ENCODE measurements at regions not wholly inside any gene's neighbourhood (a gene's known extent, or its start where the extent isn't known, plus 50 kb on each side); places are given as distances from the start of the nearest gene placed in this dataset.
A peak's percentile ranks its signal among the peaks of the same experiment; 100 is the strongest.
"Not testable (repeated sequence)": the region's sequence is repeated elsewhere in the genome, so short reads cannot be mapped to it uniquely, and the experiment has no call there.

- no peaks in the 10 kb centered on the region for H3K27me3 ChIP-seq (ENCODE audit: control insufficient read depth in 2 of 2, insufficient read depth in 2 of 2, low read length in 2 of 2)
- H3K4me3 ChIP-seq (ENCODE audit: low read length in 2 of 2) = no peak overlapping the region
- no peaks in the 10 kb centered on the region for H3K9me3 ChIP-seq (ENCODE audit: control insufficient read depth in 2 of 2, low read length in 2 of 2)
- no peaks in the 10 kb centered on the region for H3K36me3 ChIP-seq (ENCODE audit: control insufficient read depth in 2 of 2, insufficient read depth in 2 of 2, low read length in 2 of 2)
- H3K27ac ChIP-seq (ENCODE audit: low read depth in 2 of 2, low read length in 2 of 2) = no peak overlapping the region
- peaks cover 3 to 14% of the 10 kb centered on the region in 2 donors for H3K4me1 ChIP-seq (ENCODE audit: control insufficient read depth in 2 of 2, insufficient read depth in 2 of 2, low read length in 2 of 2)
- H3K9ac ChIP-seq (ENCODE audit: low read depth in 1 of 2, low read length in 2 of 2) = no peak overlapping the region
Measured at GRCh38 chr20:53778041-53778516, 184.4 kb upstream of the ZNF217 start.

DNA sequence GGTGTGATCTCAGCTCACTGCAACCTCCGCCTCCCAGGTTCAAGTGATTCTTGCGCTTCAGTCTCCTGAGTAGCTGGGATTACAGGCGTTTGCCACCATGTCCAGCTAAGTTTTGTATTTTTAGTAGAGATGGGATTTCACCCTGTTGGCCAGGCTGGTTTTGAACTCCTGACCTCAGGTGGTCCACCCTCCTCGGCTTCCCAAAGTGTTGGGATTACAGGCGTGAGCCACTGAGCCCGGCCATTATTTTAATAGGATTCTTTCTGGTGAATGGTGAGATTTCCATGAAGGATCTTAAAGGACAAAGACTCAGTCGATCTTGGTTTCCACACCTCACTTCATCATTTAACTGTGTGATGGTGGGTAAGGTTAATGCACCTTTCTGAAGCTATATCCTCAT is 183.8 kb upstream of the ZNF217 start:
- H3K9me3 ChIP-seq (ENCODE audit: control insufficient read depth in 2 of 2, low read length in 2 of 2); H3K27ac ChIP-seq (ENCODE audit: low read depth in 2 of 2, low read length in 2 of 2); H3K9ac ChIP-seq (ENCODE audit: low read depth in 1 of 2, low read length in 2 of 2); H3K4me3 ChIP-seq (ENCODE audit: low read length in 2 of 2); H3K27me3 ChIP-seq (ENCODE audit: control insufficient read depth in 2 of 2, insufficient read depth in 2 of 2, low read length in 2 of 2); H3K36me3 ChIP-seq (ENCODE audit: control insufficient read depth in 2 of 2, insufficient read depth in 2 of 2, low read length in 2 of 2): not testable (repeated sequence)
- H3K4me1 ChIP-seq (ENCODE audit: control insufficient read depth in 2 of 2, insufficient read depth in 2 of 2, low read length in 2 of 2) = peaks cover 3 to 14% of the 10 kb centered on the region in 2 donors

- Histone ChIP-seq H3K4me3 (ENCODE audit: low read length in 2 of 2) (no peak overlapping the region), H3K9me3 (ENCODE audit: control insufficient read depth in 2 of 2, low read length in 2 of 2) (no peaks in the 10 kb centered on the region), H3K27me3 (ENCODE audit: control insufficient read depth in 2 of 2, insufficient read depth in 2 of 2, low read length in 2 of 2) (no peaks in the 10 kb centered on the region), H3K9ac (ENCODE audit: low read depth in 1 of 2, low read length in 2 of 2) (no peak overlapping the region), H3K27ac (ENCODE audit: low read depth in 2 of 2, low read length in 2 of 2) (no peak overlapping the region), H3K4me1 (ENCODE audit: control insufficient read depth in 2 of 2, insufficient read depth in 2 of 2, low read length in 2 of 2) (peaks cover 3 to 14% of the 10 kb centered on the region in 2 donors), H3K36me3 (ENCODE audit: control insufficient read depth in 2 of 2, insufficient read depth in 2 of 2, low read length in 2 of 2) (no peaks in the 10 kb centered on the region)
Measured at GRCh38 chr20:53776858-53777257, 183.2 kb upstream of the ZNF217 start.

- no peaks in the 10 kb centered on the region for H3K36me3 ChIP-seq (ENCODE audit: control insufficient read depth in 2 of 2, insufficient read depth in 2 of 2, low read length in 2 of 2)
- H3K4me1 ChIP-seq (ENCODE audit: control insufficient read depth in 2 of 2, insufficient read depth in 2 of 2, low read length in 2 of 2) = peaks cover 3 to 14% of the 10 kb centered on the region in 2 donors
- H3K27ac ChIP-seq (ENCODE audit: low read depth in 2 of 2, low read length in 2 of 2) = peak overlapping the region; percentile 51 to 56
- no peak overlapping the region for H3K9ac ChIP-seq (ENCODE audit: low read depth in 1 of 2, low read length in 2 of 2)
- no peaks in the 10 kb centered on the region for H3K27me3 ChIP-seq (ENCODE audit: control insufficient read depth in 2 of 2, insufficient read depth in 2 of 2, low read length in 2 of 2)
- no peak overlapping the region for H3K4me3 ChIP-seq (ENCODE audit: low read length in 2 of 2)
- no peaks in the 10 kb centered on the region for H3K9me3 ChIP-seq (ENCODE audit: control insufficient read depth in 2 of 2, low read length in 2 of 2)
Measured at GRCh38 chr20:53774461-53775203, 181.0 kb upstream of the ZNF217 start.

- no peaks in the 10 kb centered on the region for H3K36me3 ChIP-seq (ENCODE audit: control insufficient read depth in 2 of 2, insufficient read depth in 2 of 2, low read length in 2 of 2)
- H3K4me3 ChIP-seq (ENCODE audit: low read length in 2 of 2) = no peak overlapping the region
- H3K27ac ChIP-seq (ENCODE audit: low read depth in 2 of 2, low read length in 2 of 2) = peak overlapping the region; percentile 22 to 28
- no peaks in the 10 kb centered on the region for H3K9me3 ChIP-seq (ENCODE audit: control insufficient read depth in 2 of 2, low read length in 2 of 2)
- no peaks in the 10 kb centered on the region for H3K27me3 ChIP-seq (ENCODE audit: control insufficient read depth in 2 of 2, insufficient read depth in 2 of 2, low read length in 2 of 2)
- H3K4me1 ChIP-seq (ENCODE audit: control insufficient read depth in 2 of 2, insufficient read depth in 2 of 2, low read length in 2 of 2) = peaks cover 3 to 14% of the 10 kb centered on the region in 2 donors
- H3K9ac ChIP-seq (ENCODE audit: low read depth in 1 of 2, low read length in 2 of 2) = no peak overlapping the region
Measured at GRCh38 chr20:53773792-53774401, 180.3 kb upstream of the ZNF217 start.

- H3K27ac ChIP-seq (ENCODE audit: low read depth in 2 of 2, low read length in 2 of 2) = peak overlapping the region in 1 of 2 donors; percentile 7
Measured at GRCh38 chr20:53773066-53773791, 179.6 kb upstream of the ZNF217 start.

DNA sequence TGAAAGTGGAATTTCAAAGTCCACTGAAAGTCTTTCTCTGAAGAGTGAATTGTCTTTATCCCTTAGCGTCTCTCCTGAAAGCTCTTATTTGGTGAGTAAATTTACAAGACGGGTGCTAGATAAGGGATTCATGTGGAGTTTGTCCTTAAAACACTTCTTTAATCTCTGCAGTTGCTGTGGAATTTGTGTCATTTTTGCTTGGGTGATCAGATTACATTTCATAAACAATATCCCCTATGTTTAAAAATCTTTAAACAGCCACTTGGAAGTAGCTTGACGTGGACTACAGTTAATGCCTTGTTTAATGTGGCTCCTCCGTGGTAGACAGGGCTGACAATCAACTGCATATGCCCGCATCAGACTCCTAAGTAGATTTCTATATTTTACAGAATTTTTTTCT is 175.4 kb upstream of the ZNF217 start:
- peaks cover 7% of the 10 kb centered on the region in 2 donors for H3K4me1 ChIP-seq (ENCODE audit: control insufficient read depth in 2 of 2, insufficient read depth in 2 of 2, low read length in 2 of 2)
- H3K27me3 ChIP-seq (ENCODE audit: control insufficient read depth in 2 of 2, insufficient read depth in 2 of 2, low read length in 2 of 2) = no peaks in the 10 kb centered on the region
- H3K9me3 ChIP-seq (ENCODE audit: control insufficient read depth in 2 of 2, low read length in 2 of 2) = no peaks in the 10 kb centered on the region
- no peaks in the 10 kb centered on the region for H3K36me3 ChIP-seq (ENCODE audit: control insufficient read depth in 2 of 2, insufficient read depth in 2 of 2, low read length in 2 of 2)
- no peak overlapping the region for H3K9ac ChIP-seq (ENCODE audit: low read depth in 1 of 2, low read length in 2 of 2)
- H3K4me3 ChIP-seq (ENCODE audit: low read length in 2 of 2) = no peak overlapping the region
- no peak overlapping the region for H3K27ac ChIP-seq (ENCODE audit: low read depth in 2 of 2, low read length in 2 of 2)

More at GRCh38 chr20:53773066-53773791, 179.6 kb upstream of the ZNF217 start:
- peaks cover 3 to 14% of the 10 kb centered on the region in 2 donors for H3K4me1 ChIP-seq (ENCODE audit: control insufficient read depth in 2 of 2, insufficient read depth in 2 of 2, low read length in 2 of 2)
- not testable (repeated sequence) for H3K4me3 ChIP-seq (ENCODE audit: low read length in 2 of 2); H3K27me3 ChIP-seq (ENCODE audit: control insufficient read depth in 2 of 2, insufficient read depth in 2 of 2, low read length in 2 of 2); H3K9me3 ChIP-seq (ENCODE audit: control insufficient read depth in 2 of 2, low read length in 2 of 2); H3K36me3 ChIP-seq (ENCODE audit: control insufficient read depth in 2 of 2, insufficient read depth in 2 of 2, low read length in 2 of 2); H3K9ac ChIP-seq (ENCODE audit: low read depth in 1 of 2, low read length in 2 of 2)

DNA sequence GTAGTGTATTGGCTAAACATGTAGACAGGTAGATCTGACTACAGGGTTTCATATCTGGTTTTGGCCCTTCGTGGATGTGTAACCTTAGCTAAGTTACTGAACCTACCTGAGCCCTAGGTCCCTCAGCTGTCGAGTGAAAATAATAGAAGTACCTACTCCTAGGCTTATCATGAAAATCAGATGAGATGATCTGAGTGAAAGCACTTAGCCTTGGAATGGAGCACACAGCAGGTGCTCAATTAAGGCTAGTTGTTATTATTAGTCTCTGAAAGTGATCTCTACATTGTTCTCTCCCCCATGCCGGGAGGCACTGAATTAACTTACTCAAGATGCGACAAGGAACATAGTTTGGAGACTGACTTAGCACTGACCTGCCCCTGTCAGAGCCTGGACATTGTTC is 174.7 kb upstream of the ZNF217 start:
- no peak overlapping the region for H3K9ac ChIP-seq (ENCODE audit: low read depth in 1 of 2, low read length in 2 of 2)
- H3K27ac ChIP-seq (ENCODE audit: low read depth in 2 of 2, low read length in 2 of 2) = no peak overlapping the region
- H3K4me1 ChIP-seq (ENCODE audit: control insufficient read depth in 2 of 2, insufficient read depth in 2 of 2, low read length in 2 of 2) = peaks cover 5% of the 10 kb centered on the region in 2 donors
- H3K9me3 ChIP-seq (ENCODE audit: control insufficient read depth in 2 of 2, low read length in 2 of 2) = no peaks in the 10 kb centered on the region
- no peaks in the 10 kb centered on the region for H3K36me3 ChIP-seq (ENCODE audit: control insufficient read depth in 2 of 2, insufficient read depth in 2 of 2, low read length in 2 of 2)
- H3K4me3 ChIP-seq (ENCODE audit: low read length in 2 of 2) = no peak overlapping the region
- no peaks in the 10 kb centered on the region for H3K27me3 ChIP-seq (ENCODE audit: control insufficient read depth in 2 of 2, insufficient read depth in 2 of 2, low read length in 2 of 2)

GRCh38 chr20:53767206-53767930 is 173.7 kb upstream of the ZNF217 start:
- Histone ChIP-seq H3K9ac (ENCODE audit: low read depth in 1 of 2, low read length in 2 of 2) (no peak overlapping the region), H3K27me3 (ENCODE audit: control insufficient read depth in 2 of 2, insufficient read depth in 2 of 2, low read length in 2 of 2) (no peaks in the 10 kb centered on the region), H3K4me3 (ENCODE audit: low read length in 2 of 2) (no peak overlapping the region), H3K36me3 (ENCODE audit: control insufficient read depth in 2 of 2, insufficient read depth in 2 of 2, low read length in 2 of 2) (no peaks in the 10 kb centered on the region), H3K9me3 (ENCODE audit: control insufficient read depth in 2 of 2, low read length in 2 of 2) (no peaks in the 10 kb centered on the region), H3K27ac (ENCODE audit: low read depth in 2 of 2, low read length in 2 of 2) (no peak overlapping the region), H3K4me1 (ENCODE audit: control insufficient read depth in 2 of 2, insufficient read depth in 2 of 2, low read length in 2 of 2) (peaks cover 5 to 7% of the 10 kb centered on the region in 2 donors)
